ENCODE measurements at regions not wholly inside any gene's neighbourhood (a gene's known extent, or its start where the extent isn't known, plus 50 kb on each side); places are given as distances from the start of the nearest gene placed in this dataset.
"Not testable (repeated sequence)": the region's sequence is repeated elsewhere in the genome, so short reads cannot be mapped to it uniquely, and the experiment has no call there.

DNA sequence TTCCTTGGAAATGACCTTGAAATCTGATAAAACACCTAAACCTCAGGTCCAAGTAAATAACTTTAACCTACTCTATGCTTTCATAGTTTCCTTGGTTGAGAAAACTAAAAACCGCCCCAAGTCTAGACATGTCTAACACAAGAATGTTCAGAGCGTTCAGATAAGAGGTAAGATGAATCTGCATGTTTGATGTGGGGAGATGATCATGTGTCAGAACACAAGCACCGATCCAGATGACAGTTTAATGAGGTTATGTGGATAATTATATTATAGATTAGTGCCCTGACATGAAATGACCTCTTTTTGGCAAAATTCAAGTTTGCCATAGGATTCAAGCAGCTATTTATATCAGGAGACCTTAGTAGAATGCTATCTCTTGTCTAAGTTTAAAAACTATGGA lies 729.8 kb upstream of the SOX11 start:
- no peak for DNase-seq

- no peak for DNase-seq
These were observed 729.1 kb upstream of the SOX11 start for GRCh38 chr2:4963106-4963505.

DNA sequence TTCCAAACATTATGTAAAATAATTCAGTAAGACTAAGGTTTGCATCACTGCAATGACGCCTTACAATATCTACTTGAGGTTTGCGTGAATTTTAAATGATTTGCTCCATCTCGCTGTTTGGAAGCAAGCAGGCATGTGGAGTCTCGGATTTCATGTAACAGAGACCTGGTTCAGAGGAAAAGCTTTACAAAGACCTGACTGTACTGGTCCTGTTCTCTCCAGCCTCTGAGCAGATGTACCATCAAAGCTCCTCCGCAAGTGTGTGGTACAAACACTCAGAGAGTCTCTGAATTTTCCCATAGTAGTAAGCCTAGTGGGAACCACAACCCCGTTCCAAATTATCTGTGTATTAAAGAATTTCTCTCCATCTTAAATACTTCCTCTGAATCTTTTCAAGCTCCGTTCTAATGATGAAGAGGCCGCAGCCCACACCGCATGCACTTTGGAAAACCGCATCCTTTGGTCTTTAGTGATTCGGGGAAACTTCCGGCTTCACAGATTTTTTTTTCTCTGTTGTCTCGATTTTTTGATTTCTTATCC lies 728.1 kb upstream of the SOX11 start:
- no peak for DNase-seq

DNA sequence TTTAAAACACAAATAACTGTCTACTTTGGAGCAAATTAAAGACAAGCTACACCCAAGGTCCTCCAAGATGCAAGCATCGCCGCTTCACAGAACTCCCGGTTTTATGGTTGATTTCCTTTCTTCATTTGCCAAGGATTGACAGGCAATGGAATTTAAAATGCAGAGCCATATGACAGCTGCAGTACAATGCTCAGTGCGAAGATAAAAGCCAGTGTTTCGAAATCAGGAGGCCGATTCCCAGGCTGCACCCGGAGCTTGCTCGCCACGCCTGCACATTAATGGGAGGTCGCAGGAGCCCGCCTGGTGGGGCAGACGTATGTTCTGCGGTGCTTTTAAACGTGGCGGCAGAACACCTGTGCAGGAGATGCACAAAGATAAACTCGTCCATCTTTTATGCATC lies 727.6 kb upstream of the SOX11 start:
- DNase-seq: no peak

GRCh38 chr2:4965556-4966320 lies 726.4 kb upstream of the SOX11 start:
- DNase-seq: no peak

DNA sequence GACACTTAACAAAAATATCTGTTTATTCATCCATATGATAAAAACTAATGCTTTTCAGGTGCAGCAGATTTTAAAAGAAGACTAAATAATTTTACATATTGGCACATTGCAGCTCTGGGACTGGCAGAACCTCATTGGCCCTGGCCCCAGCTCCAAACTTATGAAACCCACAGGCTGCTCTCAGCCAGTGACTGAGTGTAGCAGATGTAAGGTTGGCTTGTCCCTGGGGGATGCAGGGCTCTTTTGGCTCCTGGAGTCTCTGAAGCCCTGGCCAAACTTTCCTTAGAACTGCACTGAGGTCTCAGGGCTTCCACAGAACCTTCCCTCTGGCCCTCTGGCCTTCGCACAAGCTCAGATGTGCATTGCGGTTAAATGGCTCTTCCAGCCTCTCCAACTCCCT lies 725.0 kb upstream of the SOX11 start:
- no peak for DNase-seq

DNA sequence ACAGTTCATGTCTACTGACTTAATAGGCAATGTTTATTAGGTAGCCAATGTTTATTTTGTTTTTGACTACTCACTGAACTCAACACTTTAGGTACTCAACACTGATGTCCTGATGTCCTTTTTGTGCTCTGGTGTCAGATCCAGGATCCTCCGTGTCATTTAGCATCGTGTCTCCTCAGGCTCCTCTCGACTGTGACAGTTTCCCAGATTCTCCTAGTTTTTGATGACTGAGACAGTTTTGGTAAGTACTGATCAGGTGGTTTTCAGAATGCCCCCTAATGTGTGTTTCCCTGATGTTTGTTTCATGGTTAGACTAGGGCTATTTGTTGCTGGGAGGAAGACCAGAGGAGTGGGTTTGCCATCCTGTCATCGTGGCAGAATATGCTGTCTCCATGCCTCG lies 719.7 kb upstream of the SOX11 start:
- no peak for DNase-seq

- no peak for DNase-seq
These were observed 718.8 kb upstream of the SOX11 start for GRCh38 chr2:4973354-4973753.

GRCh38 chr2:4973973-4974372 lies 718.2 kb upstream of the SOX11 start:
- DNase-seq: no peak

GRCh38 chr2:4976407-4976806 lies 715.8 kb upstream of the SOX11 start:
- DNase-seq: no peak

DNA sequence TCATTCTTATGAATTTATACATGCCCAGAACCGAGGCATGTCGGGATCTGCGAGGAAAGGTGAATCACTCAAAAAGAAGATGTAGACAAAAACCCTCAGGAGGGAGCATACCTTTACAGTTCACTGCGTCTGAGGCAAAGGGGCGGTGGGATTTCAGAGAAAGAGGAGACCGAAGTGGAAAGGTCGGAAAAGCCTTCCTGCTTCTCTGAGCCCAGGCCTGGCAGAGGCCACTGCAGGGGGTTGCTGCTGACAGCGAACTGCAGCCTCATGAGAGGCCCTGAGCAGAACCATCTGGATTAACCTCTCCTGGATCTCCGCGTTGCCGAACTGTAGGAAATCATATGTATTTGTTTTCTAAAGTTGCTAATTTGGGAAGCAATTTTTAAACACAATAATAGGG lies 713.1 kb upstream of the SOX11 start:
- DNase-seq: no peak

DNA sequence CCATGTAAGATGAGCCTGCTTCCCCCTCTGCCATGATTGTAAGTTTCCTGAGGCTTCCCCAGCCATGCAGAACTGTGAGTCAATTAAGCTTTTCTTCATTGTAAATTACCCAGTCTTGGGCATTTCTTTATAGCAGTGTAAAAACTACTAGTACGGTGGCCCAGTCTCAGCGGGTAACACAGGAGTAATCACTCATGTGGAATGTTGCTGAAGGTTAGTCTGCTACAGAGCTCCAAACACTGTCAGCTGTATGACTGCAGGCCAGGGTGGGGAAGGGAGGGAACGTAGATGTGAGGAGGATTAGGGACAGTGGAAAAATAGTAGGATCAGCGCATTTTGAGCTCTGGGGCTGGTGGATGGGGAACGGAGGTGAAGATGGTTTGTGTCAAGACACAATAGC lies 711.2 kb upstream of the SOX11 start:
- DNase-seq: no peak

- no peak for DNase-seq
These were observed 710.3 kb upstream of the SOX11 start for GRCh38 chr2:4981802-4982409.

GRCh38 chr2:4988444-4988843 lies 703.7 kb upstream of the SOX11 start:
- DNase-seq: not testable (repeated sequence)

DNA sequence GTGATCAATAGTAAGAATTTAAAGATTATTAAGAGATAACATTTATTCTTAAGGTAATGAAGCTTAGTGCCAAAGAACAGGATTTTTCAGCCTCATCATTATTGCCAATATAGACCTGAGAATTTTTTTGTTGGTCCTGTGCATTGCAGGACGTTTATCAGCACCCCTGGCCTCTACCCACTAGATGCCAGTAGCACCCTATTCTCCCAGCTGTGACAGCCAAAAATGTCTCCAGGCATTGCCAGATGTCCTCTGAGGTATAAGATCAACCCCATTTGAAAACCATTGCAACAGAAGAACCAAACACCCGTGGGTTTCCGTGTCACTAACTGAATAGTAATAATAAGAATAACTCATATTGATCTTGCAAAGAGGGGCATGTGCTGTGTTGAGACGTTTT lies 700.0 kb upstream of the SOX11 start:
- DNase-seq: no peak

- no peak for DNase-seq
These were observed 696.7 kb upstream of the SOX11 start for GRCh38 chr2:4995466-4995865.

DNA sequence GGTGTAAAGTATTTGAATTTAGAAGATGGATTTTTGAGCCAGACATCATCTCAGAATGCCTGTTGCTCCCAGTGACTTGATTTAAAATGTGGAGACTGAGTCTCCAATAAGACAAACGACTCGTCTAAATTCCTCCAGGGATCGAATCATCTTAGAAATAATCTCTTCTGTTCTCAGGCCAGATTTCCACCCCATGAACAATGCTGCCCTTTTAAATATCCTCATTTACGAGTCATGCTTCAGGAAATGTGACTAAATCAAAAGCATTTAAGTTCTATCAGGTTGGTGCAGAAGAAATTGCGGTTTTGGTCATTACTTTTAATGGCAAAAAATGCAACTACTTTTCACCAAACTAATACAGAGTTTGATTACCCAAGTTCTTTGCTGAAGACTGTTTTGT lies 684.6 kb upstream of the SOX11 start:
- DNase-seq: no peak

DNA sequence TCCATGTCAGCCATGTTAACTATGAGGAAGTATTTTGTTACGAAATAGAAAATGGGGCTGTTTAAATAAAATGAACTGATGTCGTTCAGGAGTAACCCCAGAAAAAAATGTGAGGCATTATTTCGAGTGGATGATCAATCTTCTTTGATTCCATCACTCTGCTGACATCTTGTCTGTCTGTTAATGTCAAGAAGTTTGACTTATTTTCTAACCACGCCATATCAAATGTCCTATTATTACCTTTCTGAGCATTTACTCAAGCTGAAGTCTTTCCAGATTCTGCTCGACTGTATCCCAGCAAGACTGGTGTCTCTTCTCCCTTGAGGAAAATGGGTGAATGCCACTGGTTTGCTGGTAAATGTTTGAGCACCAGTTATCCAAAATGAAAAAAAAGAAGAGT lies 672.9 kb upstream of the SOX11 start:
- no peak for DNase-seq

GRCh38 chr2:5020116-5020875 lies 671.9 kb upstream of the SOX11 start:
- no peak for DNase-seq

- DNase-seq: no peak
These were observed 671.0 kb upstream of the SOX11 start for GRCh38 chr2:5021136-5021535.

DNA sequence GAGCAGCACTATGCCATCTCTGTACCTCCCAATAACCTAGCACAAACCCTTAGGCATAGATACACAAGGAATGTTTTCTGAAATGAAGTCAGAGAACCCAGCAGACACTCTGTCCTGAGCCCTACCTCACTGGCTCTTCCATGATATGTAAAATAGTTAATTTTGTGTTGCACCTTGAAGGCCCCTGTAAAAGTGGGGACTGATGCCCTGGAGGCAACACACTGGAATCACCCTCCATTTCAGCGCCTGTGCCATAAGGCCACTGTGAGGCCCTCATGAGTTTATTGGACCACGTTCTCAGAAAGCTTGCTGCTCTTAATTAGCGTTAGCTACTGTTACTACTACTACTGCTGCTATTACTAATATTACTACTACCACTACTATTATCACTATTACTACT lies 670.1 kb upstream of the SOX11 start:
- DNase-seq: no peak

DNA sequence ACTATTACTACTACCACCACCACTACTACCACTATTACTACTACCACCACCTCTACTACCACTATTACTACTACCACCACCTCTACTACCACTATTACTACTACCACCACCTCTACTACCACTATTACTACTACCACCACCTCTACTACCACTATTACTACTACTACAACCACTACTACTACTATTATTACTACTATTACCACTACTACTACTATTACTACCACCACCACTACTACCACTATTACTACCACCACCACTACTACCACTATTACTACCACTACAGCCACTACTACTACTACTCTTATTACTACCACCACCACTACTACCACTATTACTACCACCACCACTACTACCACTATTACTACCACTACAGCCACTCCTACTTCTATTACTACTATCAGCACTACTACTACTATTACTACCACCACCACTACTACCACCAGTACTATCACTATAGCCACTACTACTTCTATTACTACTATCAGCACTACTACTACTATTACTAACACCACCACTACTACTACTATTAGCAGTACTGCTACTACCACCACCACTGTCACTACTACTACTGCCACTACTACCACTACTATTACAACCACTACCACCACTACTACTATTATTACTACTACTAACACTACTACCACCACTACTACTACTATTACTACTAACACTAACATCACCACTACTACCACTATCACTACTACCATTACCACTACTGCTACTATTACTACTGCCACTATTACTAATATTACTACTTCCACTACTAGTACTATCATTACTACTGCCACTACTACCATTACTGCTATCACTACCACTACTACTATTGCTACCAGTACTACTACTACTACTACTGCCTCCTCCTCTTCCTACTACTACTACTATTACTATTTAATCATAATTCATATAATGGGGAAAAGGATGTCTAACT lies 669.2 kb upstream of the SOX11 start:
- not testable (repeated sequence) for DNase-seq

Data from activated CD8-positive, alpha-beta memory T cell treated with anti-CD3 and anti-CD28 coated beads for 24 hours (primary cell).